HFF-Myc (cell line): ENCODE measurements at regions not wholly inside any gene's neighbourhood (a gene's known extent, or its start where the extent isn't known, plus 50 kb on each side); places are given as distances from the start of the nearest gene placed in this dataset.
"Not testable (repeated sequence)": the region's sequence is repeated elsewhere in the genome, so short reads cannot be mapped to it uniquely, and the experiment has no call there.

ENCODE experiments used
- DNase-seq: peaks from one replicate; pipeline ENCODE4 v3.0.0-alpha.2; 2011; ENCODE audit warnings: low read depth; ENCODE audit errors: extremely low read depth
- H3K4me3 ChIP-seq: replicated peaks from 2 replicates; pipeline ENCODE4 v1.5.1; 2011; ENCODE audit warnings: low read depth, mild to moderate bottlenecking, control low read depth, low read length
- CTCF ChIP-seq: IDR thresholded peaks from 2 replicates; pipeline ENCODE4 v1.5.1; 2012; ENCODE audit warnings: mild to moderate bottlenecking, low read depth, low read length, control low read depth; ENCODE audit errors: missing control alignments

DNA sequence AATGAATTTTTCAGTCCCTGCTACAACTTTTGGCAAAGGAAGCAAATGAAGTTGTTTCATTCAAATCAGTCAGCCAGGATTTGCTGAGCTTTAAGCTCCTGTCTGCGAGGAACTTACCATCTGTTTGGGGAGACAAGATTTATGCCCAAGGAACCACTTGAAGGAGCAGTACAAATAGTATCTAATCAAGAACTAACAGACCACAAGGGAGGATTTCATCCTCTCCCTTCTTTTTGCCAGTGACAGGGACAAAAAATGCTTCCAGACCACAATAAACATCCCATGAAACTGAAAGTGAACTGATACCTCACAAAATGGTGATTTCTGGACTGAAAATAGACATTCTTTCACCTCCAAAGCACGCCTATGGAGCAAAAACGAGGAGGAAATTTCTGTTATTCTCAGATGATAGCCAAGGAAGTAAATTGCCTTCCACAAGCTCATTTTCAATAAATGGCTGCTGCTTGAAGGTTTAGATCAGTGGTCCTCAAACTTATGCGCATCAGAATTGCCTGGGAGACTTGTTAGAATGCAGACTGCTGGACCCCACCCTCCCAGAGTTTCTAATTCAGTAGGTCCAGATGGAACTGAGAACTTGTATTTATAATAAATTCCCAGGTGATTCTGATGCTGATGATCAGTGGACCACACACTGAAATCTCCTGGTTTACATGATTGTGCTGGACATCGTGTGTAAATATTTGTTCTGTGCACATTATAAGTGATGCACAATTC is 202.4 kb upstream of the GADL1 start:
- no peak for TF ChIP-seq CTCF
- DNase-seq = no peak
- no peak overlapping the region for H3K4me3 ChIP-seq

DNA sequence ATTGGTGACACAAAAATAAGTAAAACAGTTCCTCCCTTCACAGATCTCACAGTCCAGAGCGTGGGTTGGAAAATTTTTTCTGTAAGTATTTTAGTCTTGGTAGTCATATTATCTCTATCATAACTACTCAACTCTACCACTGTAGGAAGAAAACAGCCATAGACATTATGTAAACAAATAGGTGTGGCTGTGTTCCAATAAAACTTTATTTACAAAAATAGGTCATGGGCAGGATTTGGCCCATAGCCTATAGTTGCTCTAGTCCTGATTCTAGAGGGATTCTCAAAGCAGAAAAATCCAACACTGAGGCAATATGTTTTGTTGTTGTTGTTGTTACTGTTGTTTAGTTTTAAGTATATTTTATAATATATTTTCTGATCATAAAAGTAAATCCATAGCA is 206.1 kb upstream of the GADL1 start:
- TF ChIP-seq CTCF = no peak
- H3K4me3 ChIP-seq = no peak overlapping the region
- no peak for DNase-seq

DNA sequence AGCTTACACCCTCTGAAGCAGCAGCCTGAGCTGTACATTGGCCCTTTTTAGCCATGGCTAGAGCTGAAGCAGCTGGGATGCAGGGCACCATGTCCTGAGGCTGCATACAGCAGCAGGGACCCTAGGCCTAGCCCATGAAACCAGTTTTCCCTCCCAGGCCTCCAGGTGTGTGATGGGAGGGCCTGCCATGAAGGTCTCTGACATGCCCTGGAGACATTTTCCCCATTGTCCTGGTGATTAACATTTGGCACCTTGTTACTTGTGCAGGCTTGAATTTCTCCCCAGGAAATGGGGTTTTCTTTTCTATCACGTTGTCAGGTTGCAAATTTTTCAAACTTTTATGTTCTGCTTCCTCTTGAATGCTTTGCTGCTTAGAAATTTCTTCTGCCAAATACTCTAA is 206.8 kb upstream of the GADL1 start:
- not testable (repeated sequence) for DNase-seq

DNA sequence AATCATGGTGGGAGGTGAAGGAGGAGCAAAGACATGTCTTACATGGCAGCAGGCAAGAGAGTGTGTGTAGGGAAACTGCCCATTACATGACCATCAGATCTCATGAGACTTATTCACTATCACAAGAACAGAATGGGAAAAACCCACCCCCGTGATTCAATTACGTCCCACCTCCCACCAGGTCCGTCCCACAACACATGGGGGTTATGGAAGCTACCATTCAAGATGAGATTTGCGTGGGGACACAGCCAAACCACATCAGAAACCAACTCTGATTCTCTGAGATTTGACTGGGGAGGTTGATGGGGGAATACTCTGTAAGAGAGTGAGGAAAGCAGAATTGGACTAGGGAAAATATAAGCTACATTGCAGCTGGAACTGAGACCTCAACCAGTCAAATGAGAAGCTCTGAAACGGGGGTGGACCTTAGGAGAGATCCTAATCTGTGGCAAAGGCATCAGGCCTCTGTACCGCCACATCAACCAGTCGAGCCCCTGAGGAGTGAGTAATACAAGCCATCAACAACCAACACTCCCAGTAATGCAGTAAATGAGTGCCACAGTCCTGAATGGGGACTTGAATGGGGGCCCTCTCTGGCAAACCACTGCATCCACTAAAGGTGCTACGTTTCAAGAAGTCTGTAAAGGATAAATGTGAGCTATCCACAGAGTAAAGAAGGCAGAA is 207.9 kb upstream of the GADL1 start:
- no peak for DNase-seq
- no peak overlapping the region for H3K4me3 ChIP-seq
- no peak for TF ChIP-seq CTCF

More for the DNA sequence above, 206.8 kb upstream of the GADL1 start:
- H3K4me3 ChIP-seq = not testable (repeated sequence)

- TF ChIP-seq CTCF = no peak
- DNase-seq = no peak
- H3K4me3 ChIP-seq = no peak overlapping the region
Measured at GRCh38 chr3:31103181-31103580, 208.7 kb upstream of the GADL1 start.

DNA sequence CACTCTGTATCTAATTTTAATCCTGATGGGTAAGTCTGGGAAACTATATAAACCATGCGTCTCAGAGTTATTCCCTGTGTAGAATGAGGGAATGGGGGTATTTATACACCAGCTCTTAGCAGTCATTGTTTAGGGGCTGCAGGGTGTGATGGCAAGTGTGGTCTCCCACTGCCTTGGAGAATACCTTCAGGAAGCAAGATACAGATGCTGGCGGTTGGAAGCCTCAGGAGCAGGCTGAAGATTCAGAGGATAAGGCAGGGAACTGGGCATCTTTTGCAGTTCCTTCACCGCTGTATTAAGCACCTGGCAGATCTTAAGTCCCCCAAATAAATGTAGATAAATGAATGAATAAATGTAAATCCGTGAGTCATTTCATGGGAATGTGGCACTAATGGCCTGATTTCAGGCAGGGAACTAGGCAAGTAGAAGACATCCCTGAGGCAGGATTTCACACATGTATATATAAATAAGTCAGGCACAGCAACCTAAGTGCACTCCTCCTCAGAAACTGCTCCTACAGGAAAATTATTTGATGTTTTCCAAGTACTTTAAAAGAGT is 209.2 kb upstream of the GADL1 start:
- DNase-seq = no peak
- no peak overlapping the region for H3K4me3 ChIP-seq
- TF ChIP-seq CTCF = no peak

DNA sequence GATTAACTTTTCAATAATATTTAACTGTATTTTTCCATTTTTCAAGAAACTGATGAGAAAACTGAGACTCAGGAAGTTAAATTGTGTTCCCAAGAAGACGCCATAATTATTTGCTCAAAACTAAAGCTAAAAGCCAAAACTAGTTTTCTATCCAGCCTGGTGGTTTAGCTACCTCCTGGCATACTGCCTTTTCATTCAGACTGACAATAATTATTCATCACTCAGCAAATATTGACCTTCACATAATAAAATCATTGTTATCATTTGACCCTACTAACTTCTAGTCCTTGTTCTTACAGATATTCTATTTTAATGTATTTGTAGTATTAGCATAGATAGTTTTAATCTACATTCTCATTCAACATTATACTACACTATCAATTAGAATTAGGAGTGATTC is 210.6 kb upstream of the GADL1 start:
- no peak for DNase-seq
- TF ChIP-seq CTCF = no peak
- no peak overlapping the region for H3K4me3 ChIP-seq
